GM19324 (cell line): ENCODE measurements at regions not wholly inside any gene's neighbourhood (a gene's known extent, or its start where the extent isn't known, plus 50 kb on each side); places are given as distances from the start of the nearest gene placed in this dataset.

ENCODE experiments used
- ATAC-seq: cut with Tn5 transposase; IDR thresholded peaks from one replicate; pipeline ENCODE4 v1.9.1; 2021; ENCODE audit warnings: mild to moderate bottlenecking, moderate library complexity; ENCODE audit not compliant: unreplicated experiment, low FRiP score

DNA sequence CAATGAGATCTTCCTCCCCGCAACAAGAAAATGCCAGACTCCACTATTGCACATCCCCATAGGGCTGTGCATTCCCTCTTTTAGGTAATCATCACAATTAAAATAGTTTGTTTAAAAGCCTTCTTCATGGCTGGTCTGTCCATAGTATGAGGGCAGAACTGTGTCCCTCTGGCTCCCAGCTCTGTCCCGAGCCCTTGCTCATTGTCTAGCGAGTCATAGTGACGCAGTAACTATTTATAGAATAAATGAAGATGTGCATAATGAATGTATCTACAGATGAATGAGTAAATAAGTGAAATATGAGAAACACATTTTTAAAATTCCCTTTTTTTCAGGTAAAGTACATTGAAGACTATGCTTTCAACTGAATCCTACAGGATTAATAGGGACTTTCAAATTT lies 128.4 kb upstream of the TMC3 start:
- ATAC-seq: no peak

DNA sequence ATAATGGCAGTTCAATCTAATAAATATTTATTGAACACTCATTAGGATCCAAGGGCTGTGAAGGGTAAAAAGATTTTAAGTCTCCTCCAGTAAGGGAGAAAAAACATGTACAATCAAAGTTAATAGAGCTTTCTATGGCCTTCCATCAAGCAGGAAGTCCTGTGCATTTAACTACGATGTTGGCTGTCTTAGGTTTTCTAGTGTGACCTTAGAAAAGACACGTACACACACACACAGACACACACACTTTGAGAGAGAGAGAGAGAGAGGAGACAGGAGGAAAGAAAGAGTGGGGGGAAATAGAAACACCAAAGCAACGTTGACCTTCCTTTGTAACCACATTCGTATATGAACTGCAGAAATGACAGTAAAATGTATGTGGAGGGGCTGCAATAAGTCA lies 126.1 kb upstream of the TMC3 start:
- no peak for ATAC-seq

DNA sequence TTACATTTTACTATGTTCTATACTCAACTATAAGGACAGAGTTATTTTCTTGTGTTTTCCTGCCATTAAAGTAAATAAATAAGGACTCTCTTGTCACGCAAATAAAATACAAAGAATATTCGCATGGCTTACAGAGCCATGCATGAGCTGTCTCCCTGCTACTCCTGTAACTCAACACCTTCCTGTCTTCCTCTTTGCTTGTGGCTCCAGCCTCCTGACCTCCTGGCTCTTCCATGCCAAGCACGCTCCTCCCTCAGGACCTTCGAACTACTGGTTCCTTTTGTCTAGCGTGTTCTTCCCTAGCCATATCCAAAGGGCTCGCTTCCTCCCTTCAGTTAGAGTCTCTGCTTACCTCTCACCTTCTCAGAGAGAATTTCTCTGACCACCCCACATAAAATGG lies 124.3 kb upstream of the TMC3 start:
- ATAC-seq: no peak

DNA sequence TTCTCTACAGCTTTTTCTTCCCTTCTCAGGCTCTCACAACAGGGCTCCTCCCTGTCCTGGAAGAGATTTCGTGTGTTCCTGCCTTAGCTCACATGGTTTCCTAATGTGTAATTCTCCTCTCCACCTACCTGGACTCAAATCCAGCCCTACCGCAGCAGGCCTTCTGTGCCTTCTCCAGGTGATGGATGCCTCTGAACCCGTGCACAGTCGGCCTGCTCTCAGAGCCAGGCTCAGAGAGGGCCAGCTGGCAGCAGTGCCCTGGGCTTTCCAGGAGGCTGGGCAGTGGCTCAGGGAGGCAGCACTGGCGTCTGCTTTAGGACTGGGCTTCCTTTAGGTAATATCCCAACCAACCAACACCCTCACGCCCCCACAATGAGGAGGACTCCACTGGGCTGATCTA lies 123.2 kb upstream of the TMC3 start:
- ATAC-seq: no peak

DNA sequence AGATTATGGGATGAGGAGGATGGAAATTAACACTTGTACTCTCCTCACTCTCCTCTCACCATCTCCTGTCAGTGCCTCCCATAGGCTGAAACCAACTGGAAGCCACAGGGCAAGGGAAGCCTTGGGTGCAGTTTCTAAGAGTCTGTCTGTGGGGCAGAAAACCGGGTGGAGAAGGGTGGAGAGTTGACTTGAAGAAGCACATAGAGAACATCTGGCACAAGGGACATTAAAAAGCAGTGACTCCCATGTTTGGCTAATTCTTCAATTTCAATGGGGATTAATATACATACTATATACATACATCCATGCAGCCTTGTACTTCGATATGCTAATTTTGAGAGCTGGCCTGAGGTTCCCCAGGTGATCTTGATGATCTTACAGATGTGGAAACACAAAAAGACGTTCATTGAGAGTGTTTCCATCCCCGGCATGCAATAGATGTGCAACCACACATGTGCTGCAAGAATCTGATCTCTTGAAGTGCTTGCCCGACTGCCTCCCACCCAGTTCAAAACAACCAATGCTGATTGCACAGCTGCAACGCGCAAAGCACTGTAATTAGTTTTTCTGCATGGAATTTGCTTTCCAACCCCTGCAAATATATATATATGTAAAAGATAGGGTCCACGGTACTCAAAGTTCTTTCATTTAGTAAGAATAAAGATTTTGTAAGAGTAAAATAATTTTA lies 121.9 kb upstream of the TMC3 start:
- no peak for ATAC-seq

DNA sequence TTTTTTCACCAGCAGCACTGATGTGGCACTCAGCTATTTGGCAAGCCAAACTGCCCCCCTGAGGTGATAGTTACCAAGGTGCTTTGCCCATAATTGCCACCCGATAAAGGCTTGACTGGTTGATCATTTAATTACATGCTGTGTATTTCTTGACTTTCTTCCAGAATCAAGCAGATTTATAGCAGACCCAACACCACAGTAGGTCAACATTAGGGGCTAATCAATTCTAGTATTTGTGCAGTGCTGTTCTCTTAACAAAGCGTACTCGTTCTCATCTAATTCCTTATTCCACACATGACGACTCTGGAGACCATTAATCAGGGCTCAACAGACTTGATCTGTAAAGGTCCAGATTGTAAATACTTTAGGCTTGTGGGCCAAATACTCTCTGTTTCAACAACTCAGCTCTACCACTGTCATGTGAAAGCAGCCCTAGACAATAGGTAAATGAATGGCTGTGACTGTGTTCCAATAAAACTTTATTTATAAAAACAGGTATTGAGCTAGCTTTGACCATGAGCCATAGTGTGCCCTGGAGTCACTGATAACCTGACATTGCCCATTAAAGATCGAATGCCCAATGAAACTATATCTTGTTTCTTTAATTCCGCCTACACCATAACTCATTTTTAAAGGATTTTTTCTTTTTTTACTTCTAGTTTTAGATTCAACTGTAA lies 119.1 kb upstream of the TMC3 start:
- no peak for ATAC-seq

DNA sequence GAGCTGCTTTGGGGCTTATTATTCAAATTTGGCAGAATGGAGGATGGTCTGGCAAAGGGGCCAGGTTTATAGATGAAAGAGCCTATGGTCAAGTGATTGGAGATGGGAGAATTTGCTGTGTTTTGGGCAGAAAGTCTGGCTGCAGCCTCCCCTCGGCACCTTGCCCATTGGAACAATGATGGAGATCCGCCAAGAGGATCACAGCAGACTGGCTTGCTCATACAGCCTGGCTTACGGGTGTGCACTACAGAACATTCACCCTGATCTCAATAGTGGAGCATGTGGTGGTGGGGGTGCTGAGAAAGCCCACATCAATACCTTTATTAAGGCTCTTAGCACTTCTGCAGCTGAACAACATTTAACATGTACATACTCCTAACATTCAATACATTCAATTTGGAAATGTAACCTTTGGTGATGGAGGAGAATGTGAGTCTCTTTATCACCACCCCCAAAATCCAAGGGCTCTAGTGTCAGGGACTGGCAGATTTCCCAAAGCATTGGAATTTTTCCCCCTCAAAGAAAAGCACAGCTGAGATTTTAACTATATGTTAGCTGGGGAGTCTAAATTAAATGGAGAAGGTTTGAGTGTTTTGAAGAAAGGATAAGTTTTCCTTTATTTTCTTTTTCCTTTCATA lies 118.4 kb upstream of the TMC3 start:
- ATAC-seq: no peak

DNA sequence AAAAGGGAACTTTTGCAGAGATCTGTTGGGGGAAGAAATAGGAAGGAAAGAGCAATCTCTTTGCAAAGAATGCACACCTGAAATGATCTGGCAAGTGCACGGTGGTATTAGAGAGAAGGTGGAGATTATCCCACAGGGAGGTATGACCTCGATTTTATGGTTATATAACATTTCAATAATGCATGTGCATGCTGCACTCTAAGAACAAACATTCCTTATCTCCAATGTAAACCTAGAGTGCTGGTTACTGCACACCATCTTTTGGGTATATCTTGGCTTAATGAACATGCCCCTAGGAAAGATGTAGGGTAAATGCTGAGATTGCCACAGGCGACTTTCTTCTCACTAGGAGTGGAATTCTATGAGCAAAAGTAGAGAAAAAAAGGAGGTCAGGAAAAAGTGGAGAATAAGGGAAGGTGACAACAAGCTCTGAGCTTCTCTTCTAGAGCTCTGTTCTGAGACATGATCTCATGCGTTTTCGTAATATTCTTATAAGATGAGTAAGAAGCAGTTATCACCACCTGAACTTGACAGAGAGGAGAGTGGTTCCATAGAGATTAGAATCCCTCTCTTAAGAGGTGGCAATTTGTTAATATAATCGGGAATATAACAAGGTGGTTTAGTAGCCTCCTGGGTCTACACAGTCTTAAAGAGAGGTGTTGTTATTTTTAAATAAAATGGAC lies 117.5 kb upstream of the TMC3 start:
- no peak for ATAC-seq

DNA sequence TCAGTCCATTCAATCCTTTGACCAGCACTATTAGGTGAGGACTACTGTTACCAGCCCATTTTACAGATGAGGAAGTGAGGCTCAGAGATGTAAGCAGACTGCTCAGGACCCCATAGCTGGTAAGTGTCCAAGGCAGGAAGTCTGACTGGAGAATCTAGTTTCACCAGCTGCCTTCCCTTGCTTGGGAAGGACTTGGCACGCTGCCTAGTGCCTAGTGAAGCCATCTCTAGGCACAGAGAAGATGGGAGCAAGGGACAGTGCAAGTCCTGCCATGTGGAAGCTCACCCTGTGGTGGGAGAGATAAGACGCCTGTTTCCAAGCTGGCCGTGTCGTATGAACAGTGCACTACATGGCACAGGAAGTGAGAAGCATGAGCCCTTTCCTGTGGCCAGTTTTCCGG lies 111.8 kb upstream of the TMC3 start:
- no peak for ATAC-seq

DNA sequence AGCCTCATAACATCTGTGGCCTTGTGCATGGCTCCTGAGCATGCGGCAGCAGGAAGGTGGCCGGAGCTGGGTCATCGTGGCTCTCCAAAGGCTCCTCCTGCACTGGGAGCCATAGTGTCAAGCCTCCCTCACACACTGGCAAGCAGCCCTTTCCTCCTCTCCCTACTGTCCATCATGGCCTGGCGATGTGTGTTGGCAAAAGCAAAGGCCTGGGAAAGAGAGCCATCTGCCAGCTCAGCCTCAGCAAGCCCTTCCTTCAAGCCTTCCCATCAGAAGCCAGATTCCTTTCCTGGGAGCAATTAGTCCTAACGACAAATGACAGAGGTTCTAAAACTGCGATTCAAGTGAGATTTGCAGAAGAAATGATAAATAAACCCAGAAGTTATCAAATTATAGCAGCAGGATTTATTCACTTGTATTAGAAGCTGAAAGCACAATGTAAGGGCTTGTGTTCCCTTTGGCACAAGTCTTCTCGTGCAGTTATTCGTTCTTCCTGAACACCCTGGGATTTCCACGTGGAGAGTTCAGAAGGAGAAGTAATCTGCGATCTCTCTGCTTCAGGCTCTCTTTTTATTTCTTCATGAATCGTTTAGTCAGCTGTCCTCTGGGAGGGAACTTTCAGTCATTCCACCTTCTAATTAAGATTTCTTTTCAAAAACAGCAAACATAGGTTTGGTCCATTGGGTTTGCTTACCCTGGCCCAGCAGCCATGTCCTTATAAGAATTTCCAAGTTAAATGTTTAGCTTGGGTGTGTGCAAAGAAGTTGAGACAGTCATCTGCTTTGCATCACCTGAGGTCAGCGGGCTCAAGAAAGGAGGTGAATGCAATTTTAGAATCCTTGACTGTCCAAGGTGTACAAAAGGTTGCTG lies 110.3 kb upstream of the TMC3 start:
- no peak for ATAC-seq

DNA sequence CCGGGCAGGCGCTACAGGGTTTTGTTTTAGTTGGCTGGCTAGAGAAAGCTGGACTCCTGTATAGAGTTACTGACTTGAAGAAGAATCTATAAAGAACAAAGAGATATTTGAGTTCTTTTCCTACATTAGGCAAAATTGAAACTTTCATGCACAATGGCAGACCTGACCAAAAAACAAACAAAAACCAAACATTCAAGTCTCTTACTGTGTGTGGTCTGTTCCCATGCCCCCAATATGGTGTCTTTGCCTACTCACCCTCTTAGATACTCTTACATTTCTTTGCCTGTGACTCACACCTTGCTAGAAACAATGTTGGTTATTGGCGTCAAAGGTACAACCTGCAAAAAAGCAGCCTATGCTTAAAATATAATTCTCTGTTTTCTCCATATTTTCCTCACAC lies 109.5 kb upstream of the TMC3 start:
- no peak for ATAC-seq

DNA sequence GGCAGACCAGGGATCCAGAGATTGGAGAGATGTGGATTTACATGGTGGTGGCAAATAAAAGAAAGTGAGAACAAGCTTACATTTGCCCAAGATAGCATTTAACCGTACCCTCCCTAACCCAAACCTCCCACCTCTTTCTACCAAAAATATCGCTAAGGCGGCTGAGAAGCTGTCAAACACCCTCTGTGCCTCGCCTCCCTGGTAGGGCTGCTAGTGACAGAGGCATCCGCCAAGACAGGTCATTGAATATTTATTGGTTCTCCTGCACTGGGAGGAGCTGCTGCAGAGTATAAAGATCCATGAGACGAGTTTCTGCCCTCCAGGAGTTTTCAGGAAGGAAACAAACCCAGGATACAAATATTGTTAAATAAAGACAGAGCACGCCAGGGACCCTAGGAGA lies 107.3 kb upstream of the TMC3 start:
- ATAC-seq: no peak

DNA sequence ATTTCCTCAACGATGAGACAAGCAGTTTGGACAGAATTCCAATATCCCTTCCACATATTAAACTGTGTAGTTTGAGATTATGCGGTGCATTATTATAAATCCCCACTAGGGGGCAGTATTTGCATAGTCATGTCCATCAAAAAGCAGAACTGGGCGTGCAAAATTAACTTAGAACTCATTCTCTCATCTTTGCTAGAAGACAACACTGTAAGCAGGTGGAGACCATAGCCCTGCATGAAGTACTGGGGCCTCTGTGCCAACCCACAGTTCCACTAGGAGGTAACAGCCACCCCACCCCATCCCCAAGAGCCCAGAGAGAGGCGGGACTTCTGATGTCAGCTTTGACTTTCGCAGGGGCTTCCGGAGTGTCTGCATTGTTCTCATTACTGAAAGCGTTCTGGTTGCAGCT lies 106.6 kb upstream of the TMC3 start:
- no peak for ATAC-seq

DNA sequence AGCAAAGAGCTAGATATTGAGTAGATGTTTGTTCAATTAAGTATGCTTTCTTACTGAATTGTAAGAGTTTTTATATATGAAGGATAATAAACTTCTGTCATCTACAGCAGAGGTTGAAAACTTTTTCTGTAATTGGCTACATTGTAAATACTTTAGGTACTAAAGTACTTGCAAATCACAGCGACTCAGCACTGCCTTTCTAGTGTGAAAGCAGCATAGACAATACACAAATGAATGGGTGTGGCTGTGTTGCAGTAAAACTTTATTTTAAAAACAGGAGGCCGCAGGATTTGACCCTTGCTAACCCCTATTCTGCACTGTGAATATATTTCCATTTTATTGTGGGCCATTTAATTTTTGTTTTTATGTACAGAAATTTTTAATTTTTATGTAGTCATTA lies 104.3 kb upstream of the TMC3 start:
- no peak for ATAC-seq

DNA sequence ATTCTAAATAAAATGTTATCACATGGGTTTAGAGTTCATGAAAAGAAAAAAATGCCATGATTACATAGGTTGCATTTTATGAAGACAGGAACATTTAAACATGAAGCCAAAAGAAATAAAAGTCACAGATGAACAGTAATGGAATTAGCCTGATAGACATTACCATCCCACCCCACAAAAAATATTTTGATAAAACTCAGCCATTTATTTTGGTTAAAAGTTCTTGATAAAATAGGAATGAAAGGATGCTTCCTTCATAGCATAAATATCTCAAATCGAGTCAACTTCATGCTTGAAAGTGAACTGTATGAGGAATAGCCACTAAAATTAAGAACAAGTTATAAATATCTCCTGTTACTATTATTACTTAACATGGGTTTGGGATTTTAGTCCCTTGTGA lies 101.9 kb upstream of the TMC3 start:
- no peak for ATAC-seq

DNA sequence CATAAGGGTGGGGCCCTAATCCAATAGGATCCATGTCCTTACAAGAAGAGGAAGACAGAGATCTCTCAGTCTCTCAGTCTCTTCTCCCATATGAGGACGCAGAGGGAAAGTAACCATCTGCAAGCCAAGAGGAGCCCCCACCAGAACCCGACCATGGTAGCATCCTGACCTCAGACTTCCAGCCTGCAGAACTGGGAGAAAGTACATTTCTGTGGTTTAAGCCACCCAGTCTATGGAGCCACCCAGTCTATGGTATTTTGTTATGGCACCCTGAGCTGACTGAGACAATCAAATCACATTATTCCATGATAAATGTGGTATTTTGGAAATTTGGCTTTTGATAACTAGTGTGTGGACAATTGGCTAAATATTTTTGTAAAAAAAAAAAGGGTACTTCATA lies 101.5 kb upstream of the TMC3 start:
- no peak for ATAC-seq

DNA sequence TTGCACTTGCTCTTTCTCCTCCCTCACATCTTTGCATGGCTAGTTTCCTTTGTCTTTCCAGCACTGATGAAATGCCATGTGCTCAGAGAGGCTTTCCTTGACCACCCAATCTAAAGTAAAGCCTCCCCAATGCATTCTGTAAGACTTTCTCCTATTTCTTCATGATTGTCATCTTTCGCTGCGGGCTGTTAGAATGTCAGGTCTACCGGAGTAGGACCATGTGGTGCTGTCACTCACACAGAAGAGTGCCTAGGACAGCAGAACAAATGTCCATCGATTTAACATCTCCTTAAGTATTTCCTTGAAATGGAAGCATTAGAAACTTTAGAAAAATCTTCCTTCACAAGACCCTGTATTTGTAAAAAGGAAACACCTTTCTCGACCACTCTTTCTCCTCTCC lies 99.9 kb upstream of the TMC3 start:
- no peak for ATAC-seq

DNA sequence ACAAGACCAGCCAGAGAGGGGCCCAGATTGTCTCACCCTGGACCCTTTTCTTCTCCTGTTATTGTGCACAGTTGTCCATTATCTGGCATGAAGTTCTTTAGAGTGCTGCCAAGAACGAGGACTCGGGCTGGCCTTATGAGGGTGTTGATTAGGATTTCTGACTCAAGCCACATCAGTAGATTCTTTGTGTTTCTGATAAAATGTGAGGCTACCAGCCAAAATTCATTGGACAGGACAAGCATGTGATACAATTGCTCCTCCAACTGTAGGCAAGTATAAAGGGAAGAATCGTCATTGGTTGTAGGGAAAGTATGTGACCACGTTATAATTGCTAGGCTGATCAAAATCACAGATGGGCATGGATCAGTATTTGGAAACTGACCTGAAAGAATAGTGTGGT lies 99.2 kb upstream of the TMC3 start:
- ATAC-seq: no peak

DNA sequence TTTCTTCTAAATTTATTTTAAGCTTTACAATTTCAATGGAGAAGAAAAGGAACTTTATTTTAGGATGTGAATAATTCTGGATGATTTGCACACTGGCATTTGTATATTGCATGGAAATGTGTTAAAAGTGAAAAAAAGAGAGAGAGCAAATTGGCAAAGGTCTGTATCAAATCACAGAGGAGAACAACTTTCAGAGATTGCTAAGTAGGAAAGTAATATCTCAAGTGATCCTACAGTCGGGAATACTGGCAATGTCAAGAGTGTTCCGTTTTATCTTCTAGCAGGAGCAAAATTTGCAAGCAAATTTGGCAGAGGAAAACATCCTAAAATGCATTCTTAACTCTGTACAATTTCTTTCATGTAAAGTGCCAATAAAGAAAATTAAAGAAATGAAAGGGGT lies 97.1 kb upstream of the TMC3 start:
- ATAC-seq: no peak

DNA sequence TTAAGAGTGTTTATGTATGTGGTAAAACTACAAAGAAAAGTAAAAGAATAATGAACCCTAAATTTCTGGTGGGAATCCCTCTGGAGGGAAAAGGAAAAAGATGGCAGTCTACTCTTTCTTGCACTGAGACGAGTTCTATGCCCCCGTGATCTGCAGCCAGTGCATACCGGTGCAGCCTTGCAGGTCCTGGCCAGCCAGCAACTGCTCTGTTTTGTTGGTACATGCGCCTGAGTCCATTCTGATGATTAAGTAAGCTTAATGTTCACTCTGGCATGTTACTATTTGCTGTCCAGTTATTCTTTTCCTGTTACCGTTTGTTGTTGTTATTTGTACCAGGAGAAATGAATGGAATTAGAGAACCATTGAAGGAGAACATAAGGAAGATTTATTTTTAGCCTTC lies 95.1 kb upstream of the TMC3 start:
- no peak for ATAC-seq

DNA sequence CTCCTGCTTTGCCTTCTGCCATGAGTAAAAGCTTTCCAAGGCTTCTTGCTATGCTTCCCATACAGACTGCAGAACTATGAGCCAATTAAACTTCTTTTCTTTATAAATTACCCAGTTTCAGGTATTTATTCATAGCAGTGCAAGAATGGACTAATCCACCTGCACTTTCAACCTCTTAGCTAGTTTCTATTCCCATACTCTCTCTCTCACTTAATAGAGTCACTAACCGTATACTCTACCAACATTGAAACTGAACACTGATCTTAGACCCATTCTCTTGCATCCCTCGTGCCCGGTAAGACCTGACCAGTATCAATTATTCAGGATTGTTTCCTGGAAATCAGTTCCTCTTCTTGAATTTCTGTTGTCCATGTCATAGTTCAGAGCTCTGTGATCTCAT lies 92.7 kb upstream of the TMC3 start:
- no peak for ATAC-seq
